SIG-M5 treated with dmso at 0.1 percent for 504 hours (cell line): ENCODE measurements at regions not wholly inside any gene's neighbourhood (a gene's known extent, or its start where the extent isn't known, plus 50 kb on each side); places are given as distances from the start of the nearest gene placed in this dataset.

Experiments
- DNase-seq: peaks from one replicate; lab custom pipeline; 2025; ENCODE audit not compliant: unreplicated experiment; lab: John Stamatoyannopoulos, UW

DNA sequence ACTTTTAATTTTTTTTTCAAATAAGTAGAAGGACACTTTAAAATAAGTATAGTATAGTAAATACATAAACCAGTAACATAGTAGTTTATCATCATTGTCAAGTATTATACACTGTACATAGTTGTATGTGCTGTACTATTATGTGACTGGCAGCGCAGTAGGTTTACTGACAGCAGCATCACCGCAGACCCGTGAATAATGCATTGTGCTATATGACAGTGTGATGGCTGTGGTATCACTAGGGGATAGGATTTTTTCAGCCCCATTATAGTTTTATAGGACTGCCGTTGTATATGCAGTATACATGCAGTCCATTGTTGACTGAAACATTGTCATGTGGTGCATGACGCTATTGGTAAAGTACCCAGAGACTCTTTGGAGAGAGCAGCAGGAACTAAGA is 306.5 kb downstream of the SQOR start:
- DNase-seq, result no peak

DNA sequence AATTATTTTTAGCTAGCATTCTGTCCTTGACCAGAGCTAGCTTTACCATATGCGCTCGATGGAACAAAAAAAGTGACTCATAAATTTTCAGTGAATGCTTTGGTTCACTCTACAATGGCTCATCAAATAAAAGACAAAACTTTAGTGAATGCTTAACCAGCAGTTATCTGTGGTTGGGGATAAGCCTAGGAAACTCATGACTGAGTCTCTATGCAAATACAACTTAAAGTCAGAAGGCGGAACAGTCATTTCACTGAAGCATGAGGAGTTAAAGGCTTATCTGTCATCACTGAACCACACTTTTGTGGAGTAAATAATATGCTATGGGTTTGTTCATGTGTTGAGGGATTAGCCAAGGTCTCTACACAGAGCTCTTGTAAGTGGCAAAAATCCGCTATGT is 308.4 kb downstream of the SQOR start:
- DNase-seq, result no peak

DNA sequence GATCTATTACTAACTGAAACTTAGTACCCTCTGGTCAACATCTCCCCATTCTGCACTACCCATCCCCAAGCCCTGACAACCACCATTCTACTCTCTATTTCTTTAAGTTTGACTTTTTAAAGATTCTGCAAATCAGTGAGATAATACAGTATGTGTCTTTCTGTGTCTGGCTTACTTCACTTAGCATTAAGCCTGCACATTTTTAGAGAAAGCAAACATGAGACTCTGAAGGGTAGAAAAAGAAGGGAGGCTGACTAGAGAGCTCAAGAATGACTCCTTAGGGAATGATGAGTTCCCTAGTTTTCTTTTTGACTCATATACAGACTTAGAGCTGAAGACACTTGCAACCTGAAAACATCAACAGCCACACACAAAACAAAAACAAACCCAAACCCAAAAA is 311.3 kb downstream of the SQOR start:
- no peak for DNase-seq

DNA sequence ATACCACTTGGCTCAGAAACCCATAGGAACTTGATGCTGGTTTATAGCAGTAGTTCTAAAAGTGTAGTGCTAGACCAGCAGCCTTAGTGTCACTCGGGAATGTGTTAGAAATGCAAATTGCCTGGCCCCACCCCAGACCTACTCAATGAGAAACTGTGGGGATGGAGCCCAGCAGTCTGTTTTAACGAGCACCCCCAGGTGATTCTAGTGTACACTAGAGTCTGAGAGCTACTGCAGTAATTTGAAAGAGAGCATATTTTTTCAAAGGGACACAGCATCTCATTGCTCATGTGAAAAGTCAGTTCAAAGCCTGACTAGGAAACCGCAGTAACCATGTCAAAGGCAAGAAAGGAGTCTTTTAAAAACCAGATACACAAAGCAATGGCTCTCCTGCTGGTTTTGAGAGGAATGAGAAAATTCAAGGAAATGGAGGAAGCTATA is 313.4 kb downstream of the SQOR start:
- no peak for DNase-seq

DNA sequence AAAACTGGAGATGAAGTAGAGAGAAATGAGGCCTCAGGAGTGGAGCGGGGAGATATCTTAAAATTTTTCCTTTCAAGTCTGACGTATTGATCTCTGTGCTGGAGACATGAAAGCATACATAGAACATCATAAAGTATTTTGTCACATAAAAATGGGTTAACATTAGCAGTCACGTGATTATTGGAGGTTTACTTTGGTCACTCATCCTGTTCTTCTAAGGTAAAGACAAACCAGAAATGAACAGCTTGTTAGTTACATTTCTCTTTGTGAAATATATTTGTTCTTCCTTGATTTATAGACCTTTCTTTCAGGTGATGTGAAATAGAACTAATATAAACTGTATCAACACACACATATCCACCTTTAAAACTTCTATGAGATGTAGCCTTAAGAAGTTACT is 324.1 kb downstream of the SQOR start:
- DNase-seq, result no peak

DNA sequence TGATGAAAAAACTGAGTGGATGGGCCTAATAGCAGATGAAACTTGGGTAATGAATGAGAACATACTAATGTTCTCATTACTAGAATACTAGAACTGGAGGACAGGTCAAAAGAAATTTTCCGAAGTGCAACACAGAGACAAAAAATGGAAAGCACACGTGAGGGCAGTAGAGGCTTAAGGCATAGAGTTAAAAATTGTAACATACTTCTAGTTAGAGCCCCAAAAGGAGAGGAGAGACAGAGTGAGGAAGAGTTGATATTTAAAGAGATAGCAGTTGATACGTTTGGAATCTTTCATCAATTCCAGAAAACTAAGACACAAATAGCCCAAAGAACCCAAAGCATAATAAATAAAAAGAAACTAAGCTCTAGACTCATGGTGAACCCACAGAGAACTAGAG is 327.9 kb downstream of the SQOR start:
- no peak for DNase-seq

DNA sequence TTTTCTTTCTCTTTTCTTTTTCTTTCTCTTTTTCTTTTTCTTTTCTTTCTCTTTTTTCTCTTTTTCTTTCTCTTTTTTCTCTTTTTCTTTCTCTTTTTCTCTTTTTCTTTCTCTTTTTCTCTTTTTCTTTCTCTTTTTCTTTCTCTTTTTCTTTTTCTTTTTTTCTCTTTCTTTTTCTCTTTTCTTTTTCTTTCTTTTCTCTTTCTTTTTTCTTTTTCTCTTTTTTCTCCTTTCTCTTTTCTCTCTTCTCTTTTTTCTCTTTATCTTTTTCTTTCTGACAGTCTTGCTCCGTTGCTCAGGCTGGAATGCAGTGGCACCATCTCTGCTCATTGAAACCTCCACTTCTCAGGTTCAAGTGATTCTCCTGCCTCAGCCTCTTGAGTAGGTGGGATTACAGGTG is 335.7 kb downstream of the SQOR start:
- DNase-seq, result no peak

DNA sequence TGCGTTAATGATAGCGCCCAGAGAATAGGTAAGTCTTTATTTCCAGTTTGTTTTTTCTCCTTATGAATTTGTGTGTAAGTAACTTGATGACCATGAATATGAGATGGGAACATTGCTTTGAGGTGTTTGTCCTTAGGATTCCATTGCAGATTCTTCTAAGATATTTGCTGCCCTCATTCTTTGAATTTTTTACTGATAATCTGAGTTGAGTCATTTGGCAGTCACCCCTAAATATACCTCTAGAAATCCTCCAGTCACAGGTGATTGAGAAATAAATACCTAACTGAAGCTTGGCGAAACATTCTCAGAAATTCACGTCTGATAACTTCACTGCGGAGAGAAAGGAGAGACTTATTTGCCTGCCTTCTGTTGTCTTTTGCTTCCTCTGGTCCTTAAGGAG is 345.5 kb downstream of the SQOR start:
- no peak for DNase-seq

DNA sequence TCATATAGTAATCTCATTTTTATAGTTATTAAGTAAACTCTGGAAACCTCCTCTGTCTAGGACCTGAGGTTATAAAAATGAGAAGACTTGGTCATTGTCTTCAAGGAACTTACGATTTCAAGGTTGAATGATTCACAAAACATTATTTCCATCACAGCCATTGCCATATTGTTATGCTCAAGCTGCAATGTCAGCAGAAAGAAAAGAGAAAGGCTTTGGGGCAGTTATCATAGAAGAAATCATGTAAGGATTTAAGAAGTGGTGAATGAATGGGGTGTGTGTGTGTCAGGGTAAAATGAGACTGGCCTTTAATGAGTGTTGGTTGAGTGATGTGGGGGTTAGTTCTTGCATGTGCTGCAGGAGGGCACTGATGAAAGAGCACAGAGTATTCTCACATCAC is 346.8 kb downstream of the SQOR start:
- DNase-seq, result no peak

DNA sequence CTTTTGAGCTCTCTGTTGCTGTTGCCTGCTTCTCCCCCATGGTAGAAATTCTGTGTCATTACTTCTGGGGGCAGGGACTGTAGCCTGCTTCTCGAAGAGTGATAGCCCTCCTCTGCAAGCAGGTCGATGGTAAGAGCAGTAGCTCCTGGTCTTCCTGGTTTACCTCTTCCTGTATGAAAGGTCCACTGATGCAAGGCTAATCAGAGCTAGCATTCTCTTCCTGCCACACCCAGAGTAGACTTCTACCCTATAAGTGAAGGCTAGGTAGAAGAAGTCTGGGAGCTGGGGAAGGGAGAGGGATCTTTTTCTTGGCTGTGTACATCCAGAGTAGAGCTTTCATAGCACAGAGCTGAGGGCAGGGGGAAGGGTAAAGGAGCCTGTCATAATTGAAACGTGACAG is 357.0 kb downstream of the SQOR start:
- DNase-seq, result no peak

DNA sequence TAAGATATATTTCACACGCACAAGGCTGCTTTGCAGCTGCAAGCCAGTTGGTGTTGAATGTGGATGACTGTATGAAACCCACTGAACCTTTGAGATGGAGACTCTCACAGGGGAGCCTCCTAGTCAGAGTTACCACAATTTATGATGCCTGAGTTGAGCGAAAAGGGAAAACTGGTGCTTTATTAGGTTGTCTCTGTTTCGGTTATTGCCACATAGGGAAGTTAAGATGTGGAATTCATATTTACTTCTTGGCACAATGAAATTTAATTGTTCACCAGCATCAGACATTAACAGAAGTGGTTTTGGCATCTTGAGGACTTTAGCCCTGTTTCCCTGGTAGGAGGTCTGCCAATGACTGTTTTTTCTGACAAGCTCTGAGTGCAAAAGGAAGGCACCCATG is 358.2 kb downstream of the SQOR start:
- DNase-seq, result no peak

DNA sequence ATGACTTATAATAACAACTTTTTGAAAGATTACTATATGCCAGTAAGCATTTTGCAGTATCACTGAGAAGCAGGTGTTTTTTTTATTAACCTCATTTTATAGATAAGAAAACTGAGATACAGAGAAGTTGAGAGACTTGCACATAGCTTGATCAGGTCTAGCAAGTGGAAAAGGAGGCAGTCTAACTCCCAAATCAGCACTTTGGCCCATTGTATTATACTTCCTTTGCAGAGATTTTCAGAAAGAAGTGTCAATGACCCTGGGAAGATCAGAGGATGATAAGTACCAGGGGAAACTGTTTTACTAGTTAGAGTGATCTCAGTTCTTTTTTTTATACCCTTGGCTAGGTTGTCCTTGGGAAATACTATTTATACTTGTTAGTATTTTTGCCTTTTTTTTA is 358.7 kb downstream of the SQOR start:
- no peak for DNase-seq

DNA sequence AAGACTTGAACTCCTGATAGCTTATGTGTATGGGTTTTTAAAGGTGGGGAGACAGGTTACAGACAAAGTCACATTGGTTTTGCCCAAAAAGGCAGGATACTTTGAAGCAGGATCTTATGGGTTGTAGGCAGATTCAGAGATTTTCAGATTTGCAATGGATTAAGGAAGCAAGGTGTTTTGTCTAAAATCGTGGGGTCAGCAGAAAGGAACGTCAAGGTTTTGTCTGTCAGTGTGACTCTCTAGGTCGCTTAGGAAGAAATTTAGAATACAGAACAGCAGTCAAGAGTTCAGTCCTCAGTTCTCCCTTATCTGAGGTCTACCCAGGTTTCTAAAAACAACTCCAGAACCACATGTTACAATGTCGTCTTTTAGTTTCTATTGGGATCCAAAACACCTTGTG is 361.0 kb downstream of the SQOR start:
- DNase-seq, result no peak

DNA sequence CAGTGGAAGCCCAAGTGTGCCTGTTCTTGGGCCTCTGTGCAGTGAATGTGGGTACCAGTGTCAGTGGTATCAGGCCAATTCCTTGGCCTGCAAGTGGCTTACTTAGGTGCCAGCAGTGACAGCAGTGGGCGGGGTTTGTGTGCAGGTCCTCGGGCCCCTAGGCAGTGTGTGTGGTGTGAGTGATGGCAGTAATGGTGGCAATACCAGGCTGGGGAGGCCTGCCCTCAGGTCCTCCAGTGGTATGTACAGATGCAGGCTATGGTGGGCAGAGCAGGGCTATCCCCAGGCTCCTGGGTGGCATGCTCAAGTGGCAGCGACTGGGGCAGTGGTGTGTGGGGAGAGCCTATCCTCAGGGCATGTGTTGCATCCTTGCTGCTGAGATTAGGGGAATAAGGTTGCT is 379.7 kb downstream of the SQOR start:
- DNase-seq, result no peak

DNA sequence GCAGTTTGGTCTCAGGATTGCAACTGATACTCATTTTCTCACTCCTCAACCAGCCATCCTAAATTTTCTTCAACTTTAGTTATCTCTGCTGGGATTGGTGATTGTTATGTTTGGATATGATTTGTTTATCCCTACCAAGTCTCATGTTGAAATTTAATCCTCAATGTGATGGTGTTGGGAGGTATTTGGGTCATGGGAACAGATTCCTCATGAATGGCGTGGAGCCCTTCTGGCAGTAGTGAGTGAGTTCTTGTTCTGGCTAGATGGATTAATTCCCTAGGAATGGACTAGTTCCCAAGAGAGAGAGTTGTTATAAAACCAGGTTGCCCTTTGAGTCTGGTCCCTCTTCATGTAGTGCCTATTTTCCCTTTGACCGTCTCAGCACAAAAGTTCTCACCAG is 399.9 kb downstream of the SQOR start:
- DNase-seq, result no peak

DNA sequence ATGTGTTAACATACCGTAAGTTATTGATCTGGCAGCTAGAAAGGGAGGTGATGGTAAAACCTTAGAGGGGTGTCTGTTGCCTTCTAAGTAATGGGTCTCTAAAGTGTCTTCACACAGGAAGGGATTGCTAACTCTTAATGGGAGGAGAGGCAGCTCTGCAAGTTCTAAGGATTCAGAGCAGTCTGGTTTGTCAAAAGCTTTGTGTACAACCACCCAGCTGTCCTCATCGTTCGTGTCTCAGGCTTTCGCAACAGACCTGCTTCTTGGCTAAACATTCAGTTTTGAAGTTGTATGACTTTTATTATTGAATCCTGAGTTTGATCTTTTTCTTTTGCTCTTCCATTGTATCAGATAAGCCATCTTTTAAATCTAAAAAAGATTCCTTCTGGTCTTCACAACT is 404.9 kb downstream of the SQOR start:
- DNase-seq, result no peak

DNA sequence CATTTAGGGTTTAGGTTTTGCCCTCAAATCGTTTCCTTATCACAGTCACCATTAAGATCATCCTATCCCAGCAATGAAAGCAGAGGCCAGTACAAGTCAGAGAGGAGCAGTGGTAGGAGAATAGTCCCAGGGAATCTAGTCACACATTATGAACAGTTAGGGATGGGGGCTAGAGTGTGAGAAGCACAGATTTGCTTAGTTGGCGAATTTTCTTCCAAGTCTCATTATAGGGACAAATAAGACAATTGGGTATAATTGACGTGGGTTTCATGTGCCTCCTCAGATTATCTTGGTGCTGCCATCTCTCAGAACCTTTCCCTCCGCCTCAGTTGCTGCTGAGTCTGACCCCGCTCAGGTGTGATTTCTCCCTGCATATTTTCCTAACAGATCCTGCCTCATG is 407.1 kb downstream of the SQOR start:
- no peak for DNase-seq

DNA sequence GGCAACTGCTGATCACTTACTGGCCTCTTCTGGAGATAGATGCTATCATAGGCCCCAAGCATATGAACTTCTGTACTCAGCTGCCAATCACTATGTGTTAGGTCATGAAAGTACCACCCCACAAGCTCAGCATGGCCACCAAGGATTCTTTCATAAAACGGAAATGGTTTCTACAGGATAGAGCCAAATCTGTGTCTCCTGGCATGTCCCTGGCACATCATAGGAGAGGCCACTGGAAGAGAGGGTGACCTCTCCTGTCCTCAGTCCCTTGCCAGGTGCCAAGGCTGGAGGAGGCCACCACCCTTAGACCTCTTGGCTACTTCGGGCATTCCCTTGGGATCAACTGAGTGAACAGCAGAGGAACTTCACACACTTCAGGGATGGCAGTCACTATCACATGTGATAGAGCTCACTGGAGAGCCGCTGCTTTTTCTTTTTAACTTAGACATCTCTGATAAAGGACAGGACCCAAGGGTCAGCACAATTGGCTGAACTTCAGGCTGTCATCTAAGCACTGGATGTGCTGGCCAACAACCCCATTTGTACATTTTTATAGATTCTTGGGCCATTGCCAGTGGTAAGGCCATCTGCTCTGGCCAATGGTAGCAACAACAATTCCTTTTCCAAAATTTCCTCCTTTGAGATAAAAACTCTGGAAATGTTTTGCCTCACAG is 425.2 kb downstream of the SQOR start:
- no peak for DNase-seq

DNA sequence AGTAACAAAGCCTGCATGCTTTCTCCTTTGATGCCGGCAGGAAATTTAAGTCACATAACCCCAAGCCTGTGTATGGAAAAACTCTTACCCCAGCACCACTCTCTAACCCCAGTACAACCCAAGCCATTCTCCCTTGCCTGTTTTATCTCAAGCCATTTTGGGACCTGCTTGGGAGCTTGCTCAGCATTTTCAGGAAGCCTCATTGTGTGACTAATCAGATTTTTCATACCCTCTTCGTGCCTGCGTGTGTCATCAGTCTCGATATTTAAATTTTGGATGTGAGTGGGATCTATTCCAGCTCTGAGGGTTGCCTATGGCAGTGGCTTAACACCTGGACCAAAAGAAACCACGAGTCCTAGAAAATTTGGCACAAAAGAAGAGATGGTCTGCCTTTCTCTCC is 426.2 kb downstream of the SQOR start:
- DNase-seq, result no peak

DNA sequence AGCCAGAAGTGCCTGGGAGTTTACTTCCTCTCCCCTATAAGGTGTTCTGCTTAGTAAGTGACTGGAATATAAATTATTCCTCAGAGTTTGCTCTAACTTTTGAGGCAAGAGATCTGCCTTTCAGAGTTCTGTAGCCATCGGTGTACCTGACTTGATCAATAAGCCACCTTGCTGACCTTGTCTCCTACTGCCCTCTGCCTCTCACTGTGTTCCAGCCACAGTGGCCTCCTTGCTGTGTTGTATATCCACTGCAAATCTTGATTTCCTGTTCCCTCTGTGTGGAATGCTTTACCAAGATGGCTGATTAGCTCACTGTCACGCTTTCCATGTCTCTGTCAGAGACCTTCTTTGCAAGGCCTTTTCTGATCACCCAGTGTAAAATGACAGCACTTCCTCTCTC is 442.4 kb downstream of the SQOR start:
- no peak for DNase-seq

DNA sequence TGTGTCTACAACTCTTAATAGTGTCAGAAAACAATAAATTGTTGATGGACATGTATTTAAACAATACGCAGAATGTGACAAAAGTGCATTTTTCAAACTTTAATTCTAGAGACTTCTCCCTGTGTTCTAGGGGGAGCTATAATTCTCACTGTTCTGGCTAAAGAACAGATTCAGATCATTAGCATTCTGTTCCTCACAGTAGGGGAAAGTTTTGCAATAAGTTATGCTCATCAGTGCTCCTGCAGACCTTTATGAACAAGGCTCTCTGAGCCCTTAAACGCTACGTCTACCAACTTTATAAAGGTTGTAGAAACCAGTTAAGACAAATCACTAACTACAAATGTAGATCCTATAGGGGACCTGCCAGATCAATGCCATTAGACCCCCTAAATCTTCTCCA is 444.2 kb downstream of the SQOR start:
- DNase-seq, result no peak

DNA sequence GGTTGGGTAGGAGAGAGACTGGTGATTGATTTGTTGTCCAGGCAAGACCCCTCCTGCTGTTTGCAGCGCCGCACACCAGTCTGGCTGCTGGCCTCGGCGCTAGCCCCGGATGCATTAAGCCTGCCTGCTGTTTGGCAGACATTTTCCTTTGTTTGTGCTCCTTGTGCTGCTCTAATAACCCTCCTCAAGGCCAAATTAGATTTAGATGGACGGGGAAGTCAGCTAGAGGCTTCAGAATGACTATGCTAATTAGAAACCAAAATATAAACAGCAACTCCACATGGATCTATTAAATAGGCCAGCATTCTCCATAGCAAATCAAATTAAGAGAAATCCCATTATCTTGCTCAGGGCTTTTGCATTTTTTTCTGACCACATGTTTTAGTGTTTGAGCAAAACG is 445.2 kb downstream of the SQOR start:
- DNase-seq, result no peak
